ENCODE measurements at regions not wholly inside any gene's neighbourhood (a gene's known extent, or its start where the extent isn't known, plus 50 kb on each side); places are given as distances from the start of the nearest gene placed in this dataset.
"Not testable (repeated sequence)": the region's sequence is repeated elsewhere in the genome, so short reads cannot be mapped to it uniquely, and the experiment has no call there.

- no peak overlapping the region for H3K27ac ChIP-seq
- TF ChIP-seq POLR2A (IDR thresholded peaks at IDR 0.05), result no peak
- peak in 1 of 3 experiments; percentile 43 for TF ChIP-seq CTCF (IDR thresholded peaks at IDR 0.05)
- H3K4me1 ChIP-seq, result peaks cover 4% of the 10 kb centered on the region
- DNase-seq (ENCODE audit: extremely low spot score in 2 of 2), result no peak
- H3K9me3 ChIP-seq, result no peaks in the 10 kb centered on the region
- H3K27me3 ChIP-seq, result no peaks in the 10 kb centered on the region
- intact Hi-C loops (cut with DNase I), result no loop called here
- H3K4me3 ChIP-seq, result no peak overlapping the region
- no peaks in the 10 kb centered on the region for H3K36me3 ChIP-seq
Measured at GRCh38 chr15:31200735-31201151, 99.2 kb upstream of the TRPM1 start.

- Histone ChIP-seq H3K36me3 (no peaks in the 10 kb centered on the region), H3K27me3 (no peaks in the 10 kb centered on the region), H3K9me3 (no peaks in the 10 kb centered on the region), H3K4me3 (no peak overlapping the region), H3K4me1 (peaks cover 4% of the 10 kb centered on the region), H3K27ac (no peak overlapping the region)
- no peak for DNase-seq (ENCODE audit: extremely low spot score in 2 of 2)
- intact Hi-C loops (cut with DNase I), result no loop called here
- TF ChIP-seq POLR2A (IDR thresholded peaks at IDR 0.05) (no peak), CTCF (IDR thresholded peaks at IDR 0.05) (no peak)
Measured at GRCh38 chr15:31202953-31203352, 101.4 kb upstream of the TRPM1 start.

- no peak for TF ChIP-seq POLR2A (IDR thresholded peaks at IDR 0.05)
- H3K27ac ChIP-seq, result no peak overlapping the region
- DNase-seq (ENCODE audit: extremely low spot score in 2 of 2), result no peak
- H3K4me1 ChIP-seq, result peaks cover 4% of the 10 kb centered on the region
- no peak overlapping the region for H3K4me3 ChIP-seq
- H3K9me3 ChIP-seq, result no peaks in the 10 kb centered on the region
- H3K36me3 ChIP-seq, result no peaks in the 10 kb centered on the region
- no peaks in the 10 kb centered on the region for H3K27me3 ChIP-seq
- intact Hi-C loops (cut with DNase I), result no loop called here
Measured at GRCh38 chr15:31203999-31204398, 102.5 kb upstream of the TRPM1 start.

GRCh38 chr15:31206386-31207181 is 105.1 kb upstream of the TRPM1 start:
- no peaks in the 10 kb centered on the region for H3K9me3 ChIP-seq
- intact Hi-C loops (cut with DNase I), result no loop called here
- no peak overlapping the region for H3K27ac ChIP-seq
- H3K4me3 ChIP-seq, result no peak overlapping the region
- no peaks in the 10 kb centered on the region for H3K36me3 ChIP-seq
- TF ChIP-seq CTCF (IDR thresholded peaks at IDR 0.05), result no peak
- no peak for TF ChIP-seq POLR2A (IDR thresholded peaks at IDR 0.05)
- no peak for TF ChIP-seq POLR2AphosphoS5 (IDR thresholded peaks at IDR 0.05; ENCODE audit: insufficient read depth in 1 of 2, low read depth in 1 of 2)
- no peaks in the 10 kb centered on the region for H3K4me1 ChIP-seq
- DNase-seq (ENCODE audit: extremely low spot score in 2 of 2), result no peak
- no peaks in the 10 kb centered on the region for H3K27me3 ChIP-seq

GRCh38 chr15:31207246-31207645 is 105.7 kb upstream of the TRPM1 start:
- H3K4me3 ChIP-seq, result no peak overlapping the region
- H3K9me3 ChIP-seq, result no peaks in the 10 kb centered on the region
- intact Hi-C loops (cut with DNase I), result no loop called here
- DNase-seq (ENCODE audit: extremely low spot score in 2 of 2), result no peak
- no peak for TF ChIP-seq POLR2A (IDR thresholded peaks at IDR 0.05)
- no peak for TF ChIP-seq CTCF (IDR thresholded peaks at IDR 0.05)
- no peak for TF ChIP-seq POLR2AphosphoS5 (IDR thresholded peaks at IDR 0.05; ENCODE audit: insufficient read depth in 1 of 2, low read depth in 1 of 2)
- H3K27ac ChIP-seq, result no peak overlapping the region
- H3K4me1 ChIP-seq, result no peaks in the 10 kb centered on the region
- H3K27me3 ChIP-seq, result no peaks in the 10 kb centered on the region
- no peaks in the 10 kb centered on the region for H3K36me3 ChIP-seq

- H3K4me1 ChIP-seq; intact Hi-C loops (cut with DNase I); H3K4me3 ChIP-seq; H3K36me3 ChIP-seq; H3K27me3 ChIP-seq; DNase-seq (ENCODE audit: extremely low spot score in 2 of 2); H3K27ac ChIP-seq; H3K9me3 ChIP-seq: not testable (repeated sequence)
Measured at GRCh38 chr15:31207861-31208260, 106.3 kb upstream of the TRPM1 start.
